Activated CD4-positive, alpha-beta T cell treated with anti-CD3 and anti-CD28 coated beads, Interleukin-2, amount 10 ng/mL, durations not matched to agents 24 days and 14 days (primary cell): ENCODE measurements at regions not wholly inside any gene's neighbourhood (a gene's known extent, or its start where the extent isn't known, plus 50 kb on each side); places are given as distances from the start of the nearest gene placed in this dataset.
A peak's percentile ranks its signal among the peaks of the same experiment; 100 is the strongest.

Experiments
- DNase-seq: peaks from one replicate; pipeline ENCODE4 v3.0.0; 2022
- H3K27ac Mint-ChIP-seq: one replicate; pipeline ENCODE4 v1.8.0; 2022; ENCODE audit warnings: mild to moderate bottlenecking, mixed read lengths
- H3K27me3 Mint-ChIP-seq: one replicate; pipeline ENCODE4 v1.8.0; 2022; ENCODE audit warnings: mixed read lengths
- H3K36me3 Mint-ChIP-seq: one replicate; pipeline ENCODE4 v1.8.0; 2022; ENCODE audit warnings: low read depth, mild to moderate bottlenecking, mixed read lengths
- H3K4me1 Mint-ChIP-seq: one replicate; pipeline ENCODE4 v1.8.0; 2021; ENCODE audit warnings: mixed read lengths
- H3K4me3 Mint-ChIP-seq: one replicate; pipeline ENCODE4 v1.8.0; 2022; ENCODE audit warnings: mild to moderate bottlenecking, moderate library complexity, mixed read lengths
- H3K9me3 Mint-ChIP-seq: one replicate; pipeline ENCODE4 v1.8.0; 2021; ENCODE audit warnings: mixed read lengths
- intact Hi-C: fragments of 100-400 bp; cut with micrococcal nuclease; formaldehyde crosslinking; loops from one replicate; pipeline ENCODE4 v1.15.1; 2023

DNA sequence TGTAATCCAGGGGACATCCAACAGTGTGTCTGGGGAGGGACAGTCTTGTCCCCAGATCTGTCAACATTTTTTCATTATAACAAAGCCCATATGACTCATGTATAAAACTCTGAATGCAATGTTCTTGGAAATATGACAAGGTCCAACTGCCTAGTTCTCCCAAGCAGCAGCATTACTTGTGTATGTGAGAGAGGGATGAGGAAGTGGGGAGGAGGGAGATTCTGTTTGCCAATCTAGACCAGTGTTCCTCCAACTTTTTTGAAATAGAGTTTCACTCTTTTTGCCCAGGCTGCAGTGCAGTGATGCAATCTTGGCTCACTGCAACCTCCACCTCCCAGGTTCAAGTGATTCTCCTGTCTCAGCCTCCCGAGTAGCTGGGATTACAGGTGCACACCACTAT is 394.8 kb downstream of the DHX35 start:
- H3K27me3 Mint-ChIP-seq, result no peaks in the 10 kb centered on the region
- no peaks in the 10 kb centered on the region for H3K9me3 Mint-ChIP-seq
- intact Hi-C loops, result no loop called here
- no peaks in the 10 kb centered on the region for H3K36me3 Mint-ChIP-seq
- H3K4me3 Mint-ChIP-seq, result no peak overlapping the region
- H3K27ac Mint-ChIP-seq, result no peak overlapping the region
- DNase-seq, result peak; percentile 23
- H3K4me1 Mint-ChIP-seq, result no peaks in the 10 kb centered on the region

DNA sequence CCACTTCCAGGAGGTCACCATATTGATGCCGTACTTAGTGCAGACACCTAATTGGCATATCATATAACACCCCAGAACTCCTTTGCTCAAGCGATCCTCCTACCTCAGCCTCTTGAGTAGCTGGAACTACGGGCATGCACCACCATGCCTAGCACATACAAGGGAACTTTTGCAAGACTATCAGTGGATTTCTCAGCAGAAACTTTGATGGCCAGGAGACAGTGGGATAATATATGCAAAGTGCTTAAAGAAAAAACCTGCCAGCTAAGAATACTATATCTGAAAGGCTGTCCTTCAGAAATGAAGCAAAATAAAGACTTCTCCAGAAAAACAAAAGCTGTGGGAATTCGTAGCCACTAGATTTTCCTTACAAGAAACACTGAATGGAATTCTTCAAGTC is 387.1 kb downstream of the DHX35 start:
- no peaks in the 10 kb centered on the region for H3K4me1 Mint-ChIP-seq
- no peaks in the 10 kb centered on the region for H3K9me3 Mint-ChIP-seq
- no peak overlapping the region for H3K4me3 Mint-ChIP-seq
- DNase-seq, result peak; percentile 7
- no peaks in the 10 kb centered on the region for H3K27me3 Mint-ChIP-seq
- H3K27ac Mint-ChIP-seq, result no peak overlapping the region
- no peaks in the 10 kb centered on the region for H3K36me3 Mint-ChIP-seq
- intact Hi-C loops, result no loop called here

DNA sequence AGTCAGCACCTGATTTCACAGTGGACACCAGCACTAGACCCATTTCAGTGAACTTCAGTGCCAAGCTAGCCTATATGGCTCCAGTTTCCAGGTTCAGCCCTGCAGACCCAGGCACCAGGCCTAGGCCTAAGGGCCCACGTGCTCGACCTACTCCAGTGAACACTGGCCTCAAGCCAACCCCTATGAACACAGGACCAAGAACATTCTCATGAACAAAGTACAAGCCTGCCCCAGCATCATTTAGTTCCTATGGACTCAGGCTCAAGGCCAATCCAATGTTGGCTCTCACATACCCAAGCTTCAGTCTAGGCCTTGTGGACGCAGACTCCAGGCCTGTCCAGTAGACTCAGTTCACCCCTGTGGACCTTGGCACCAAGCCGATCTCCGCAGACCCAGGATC is 385.5 kb downstream of the DHX35 start:
- Mint-ChIP-seq H3K27me3 (no peaks in the 10 kb centered on the region), H3K9me3 (no peaks in the 10 kb centered on the region), H3K27ac (no peak overlapping the region), H3K4me3 (no peak overlapping the region), H3K36me3 (no peaks in the 10 kb centered on the region), H3K4me1 (no peaks in the 10 kb centered on the region)
- DNase-seq, result peak; percentile 27
- intact Hi-C loops, result no loop called here

DNA sequence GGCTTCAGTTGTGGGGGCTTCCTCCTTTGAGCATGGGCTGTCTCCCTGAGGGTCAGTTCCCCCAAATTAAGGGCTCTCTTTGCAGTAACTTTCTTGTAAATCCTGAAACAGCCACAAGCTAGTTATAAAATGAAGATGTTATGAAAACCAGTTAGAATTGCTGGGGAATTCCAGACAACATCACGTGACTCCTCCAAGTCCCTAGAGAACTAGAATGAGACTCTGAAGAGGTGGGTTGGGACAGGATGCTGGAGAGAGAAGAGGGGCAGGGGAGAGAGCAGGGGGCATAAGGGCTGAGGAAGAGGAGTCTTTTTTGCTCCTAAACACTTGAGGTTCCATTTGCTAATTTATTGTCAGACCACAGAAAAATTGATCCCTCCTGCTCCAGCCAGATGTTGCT is 380.3 kb downstream of the DHX35 start:
- Mint-ChIP-seq H3K27me3 (no peaks in the 10 kb centered on the region), H3K27ac (no peak overlapping the region), H3K4me3 (no peak overlapping the region), H3K36me3 (no peaks in the 10 kb centered on the region), H3K4me1 (no peaks in the 10 kb centered on the region), H3K9me3 (no peaks in the 10 kb centered on the region)
- DNase-seq, result peak; percentile 33
- intact Hi-C loops, result no loop called here

DNA sequence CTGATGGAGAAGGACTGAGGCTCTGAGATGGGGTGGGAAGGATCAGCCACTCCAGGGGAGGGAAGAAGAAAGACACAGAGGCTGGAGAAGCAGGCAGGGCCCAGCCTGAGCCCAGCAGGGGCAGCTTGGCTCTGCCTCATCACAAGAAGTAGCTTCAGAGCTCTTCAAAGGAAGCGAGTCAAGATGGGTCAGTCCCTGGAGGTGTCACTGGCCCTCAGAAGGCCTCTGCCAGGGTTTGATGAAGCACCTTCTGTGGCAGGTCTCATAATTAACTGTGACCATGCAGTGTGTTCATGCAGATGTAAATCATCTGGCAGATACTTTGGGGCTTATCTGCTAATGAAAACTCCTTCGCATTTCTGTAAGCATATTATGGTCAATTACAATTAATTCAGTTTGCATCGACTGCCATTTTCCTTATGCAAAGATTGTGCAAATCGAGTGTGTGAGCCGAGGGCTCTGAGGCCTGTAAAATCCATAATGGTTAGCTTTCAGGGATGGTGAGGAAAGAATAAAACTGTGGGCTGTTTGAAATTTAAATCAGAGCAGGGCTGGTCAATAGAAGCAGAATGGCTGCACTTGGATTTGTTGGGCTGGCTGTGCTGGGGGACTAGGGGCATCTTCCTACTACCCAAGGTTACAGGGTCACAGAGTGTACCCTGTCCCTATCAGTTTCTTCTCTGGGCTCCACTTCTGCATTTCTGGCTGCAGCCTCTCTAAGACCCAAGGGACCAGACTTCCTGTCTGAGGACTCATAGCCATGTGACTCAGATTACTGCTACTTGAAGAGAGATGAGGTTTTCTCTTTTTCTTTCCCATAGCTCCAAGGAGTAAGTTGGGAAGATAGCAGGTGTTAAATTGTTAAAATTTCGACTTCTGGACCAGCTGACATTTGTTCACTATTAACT is 376.6 kb downstream of the DHX35 start:
- no peaks in the 10 kb centered on the region for H3K4me1 Mint-ChIP-seq
- intact Hi-C loops, result no loop called here
- no peaks in the 10 kb centered on the region for H3K27me3 Mint-ChIP-seq
- DNase-seq, result peak; percentile 33
- H3K36me3 Mint-ChIP-seq, result no peaks in the 10 kb centered on the region
- no peak overlapping the region for H3K4me3 Mint-ChIP-seq
- no peaks in the 10 kb centered on the region for H3K9me3 Mint-ChIP-seq
- no peak overlapping the region for H3K27ac Mint-ChIP-seq

DNA sequence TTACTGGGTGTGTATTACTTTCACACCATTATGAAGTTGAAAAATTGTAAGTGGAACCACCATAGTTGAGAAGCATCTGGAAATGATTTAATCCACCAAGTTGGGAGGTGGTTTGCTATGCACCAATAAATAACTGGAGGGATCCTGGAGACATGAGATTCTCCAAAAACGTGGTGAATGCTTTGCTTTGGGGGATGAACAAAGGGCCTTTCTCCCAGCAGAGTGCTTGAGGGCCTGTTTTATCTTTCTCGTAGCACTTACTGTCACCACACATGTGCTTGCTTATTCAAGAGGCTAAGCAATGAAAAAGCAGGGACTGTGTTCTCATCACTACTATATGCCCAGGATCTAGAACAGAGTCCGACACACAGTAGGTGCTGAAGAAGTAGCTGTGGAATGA is 371.1 kb downstream of the DHX35 start:
- H3K27ac Mint-ChIP-seq, result no peak overlapping the region
- no peaks in the 10 kb centered on the region for H3K4me1 Mint-ChIP-seq
- no peak for DNase-seq
- H3K27me3 Mint-ChIP-seq, result no peaks in the 10 kb centered on the region
- H3K36me3 Mint-ChIP-seq, result no peaks in the 10 kb centered on the region
- H3K4me3 Mint-ChIP-seq, result no peak overlapping the region
- intact Hi-C loops, result no loop called here
- H3K9me3 Mint-ChIP-seq, result no peaks in the 10 kb centered on the region

DNA sequence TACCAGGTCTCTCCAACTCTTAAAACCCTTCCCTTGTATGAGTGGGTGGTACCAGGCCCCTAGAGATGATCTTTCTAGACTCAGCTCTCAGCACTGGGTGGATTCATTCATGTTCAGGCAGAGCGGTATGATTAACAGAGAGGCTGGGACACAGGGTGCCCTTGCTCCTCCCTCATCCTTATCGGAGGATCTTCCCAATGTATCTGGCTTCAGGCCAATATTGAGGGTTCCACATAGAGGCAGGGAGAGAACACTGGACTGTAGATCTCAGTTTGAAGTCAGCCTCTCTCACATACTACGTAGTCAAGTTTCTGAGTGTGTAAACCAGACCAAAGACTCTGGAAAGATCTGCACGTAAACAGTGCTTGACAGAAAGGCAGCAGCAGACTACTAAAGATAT is 366.2 kb downstream of the DHX35 start:
- Mint-ChIP-seq H3K36me3 (no peaks in the 10 kb centered on the region), H3K27ac (no peak overlapping the region), H3K4me1 (no peaks in the 10 kb centered on the region), H3K9me3 (no peaks in the 10 kb centered on the region), H3K4me3 (no peak overlapping the region), H3K27me3 (peaks cover under 1% of the 10 kb centered on the region)
- no peak for DNase-seq
- intact Hi-C loops, result no loop called here

DNA sequence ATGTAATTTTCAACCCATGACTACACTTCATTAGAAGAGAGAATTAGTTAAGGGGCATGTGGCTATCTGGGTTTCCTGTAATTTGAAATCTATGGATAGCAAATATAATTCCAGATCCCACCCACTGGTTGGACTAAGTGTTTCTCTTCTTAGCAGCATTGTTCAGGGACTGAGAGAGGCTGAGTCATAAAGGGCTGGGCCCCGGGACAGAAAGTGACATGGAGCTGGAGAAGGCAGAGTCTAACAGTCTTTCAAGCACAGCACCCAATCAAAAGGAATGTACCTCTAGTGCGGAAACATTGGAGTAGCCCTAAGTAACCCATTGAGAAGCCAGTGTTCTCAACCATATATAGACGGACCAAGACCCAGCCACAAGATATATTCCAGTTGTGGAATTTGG is 363.9 kb downstream of the DHX35 start:
- no peaks in the 10 kb centered on the region for H3K9me3 Mint-ChIP-seq

DNA sequence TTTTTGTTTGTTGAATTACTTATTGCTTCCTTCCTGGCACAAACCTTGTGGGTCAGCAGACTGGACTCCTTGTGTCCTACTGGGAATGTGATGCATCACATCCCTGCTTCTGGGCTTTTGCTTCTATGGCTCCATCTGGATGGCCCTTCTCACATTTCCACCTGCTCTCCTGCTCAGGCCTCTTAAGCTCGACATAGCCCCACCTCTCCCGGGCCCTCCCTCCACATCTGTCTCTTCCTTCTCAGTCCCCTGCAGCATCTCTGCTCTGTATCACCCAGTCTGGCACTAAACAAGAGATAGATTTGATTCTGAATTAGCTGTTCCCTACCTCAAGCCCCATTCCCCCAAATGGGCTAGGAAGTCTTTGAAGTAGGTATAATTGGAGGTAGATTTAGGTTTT is 356.8 kb downstream of the DHX35 start:
- Mint-ChIP-seq H3K27me3 (peaks cover 5% of the 10 kb centered on the region), H3K9me3 (no peaks in the 10 kb centered on the region), H3K4me3 (no peak overlapping the region), H3K36me3 (no peaks in the 10 kb centered on the region), H3K4me1 (no peaks in the 10 kb centered on the region), H3K27ac (no peak overlapping the region)
- no peak for DNase-seq
- intact Hi-C loops, result no loop called here

More for the DNA sequence above, 363.9 kb downstream of the DHX35 start:
- no peak for DNase-seq
- intact Hi-C loops, result no loop called here
- H3K4me1 Mint-ChIP-seq, result no peaks in the 10 kb centered on the region
- no peak overlapping the region for H3K4me3 Mint-ChIP-seq
- H3K27ac Mint-ChIP-seq, result no peak overlapping the region
- H3K27me3 Mint-ChIP-seq, result peaks cover 2% of the 10 kb centered on the region
- no peaks in the 10 kb centered on the region for H3K36me3 Mint-ChIP-seq

DNA sequence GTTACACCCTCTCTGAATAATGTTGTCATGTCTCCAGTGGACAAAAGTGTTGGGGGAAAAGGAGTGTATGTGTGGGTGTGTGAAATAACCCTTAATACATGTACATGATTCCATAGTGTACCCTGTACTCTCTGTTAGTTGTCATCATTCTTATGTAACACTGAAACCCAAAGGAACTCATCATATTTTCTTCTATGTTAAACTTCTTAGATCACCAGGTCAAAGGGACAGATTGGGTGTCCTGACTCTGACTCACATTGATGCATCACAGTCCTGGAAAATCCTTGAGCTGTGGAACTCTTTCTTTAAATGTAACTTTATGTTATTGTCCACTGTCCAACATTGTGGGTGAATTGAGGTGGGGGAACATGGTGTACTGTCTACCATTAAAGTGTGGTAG is 350.5 kb downstream of the DHX35 start:
- intact Hi-C loops, result no loop called here
- Mint-ChIP-seq H3K9me3 (no peaks in the 10 kb centered on the region), H3K27me3 (peaks cover 7% of the 10 kb centered on the region), H3K27ac (no peak overlapping the region), H3K4me3 (no peak overlapping the region), H3K4me1 (no peaks in the 10 kb centered on the region), H3K36me3 (no peaks in the 10 kb centered on the region)
- no peak for DNase-seq

DNA sequence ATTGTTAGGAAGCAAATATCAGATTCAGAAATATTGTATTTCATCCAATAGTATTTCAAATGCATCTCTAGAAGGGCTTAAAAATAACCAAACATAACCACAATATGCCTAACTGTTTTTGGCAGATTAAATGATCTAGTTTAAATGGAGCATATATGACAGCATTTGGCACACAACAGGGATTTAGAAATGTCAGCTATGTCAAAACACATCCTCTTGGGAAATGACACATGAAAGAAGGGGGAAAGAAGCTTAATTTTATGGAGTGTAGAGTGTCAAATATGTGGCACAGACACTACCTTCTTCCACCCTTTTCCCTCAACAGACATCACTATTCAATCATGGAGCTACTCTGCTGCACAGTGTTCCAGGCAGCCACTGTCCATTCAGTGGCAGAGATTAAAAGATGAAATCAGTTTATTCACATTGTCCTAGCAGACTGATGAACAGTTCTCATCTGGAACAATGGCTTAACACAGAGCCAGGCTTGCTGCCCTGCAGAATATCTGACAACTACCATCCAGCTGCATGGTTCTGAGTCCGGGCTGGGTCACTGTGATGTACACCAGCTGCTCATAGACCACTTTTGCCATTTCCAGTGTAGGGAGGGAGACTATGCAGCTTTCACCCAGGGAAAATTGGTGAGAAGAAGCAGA is 349.8 kb downstream of the DHX35 start:
- DNase-seq, result no peak
- no peaks in the 10 kb centered on the region for H3K36me3 Mint-ChIP-seq
- H3K9me3 Mint-ChIP-seq, result no peaks in the 10 kb centered on the region
- H3K27me3 Mint-ChIP-seq, result peaks cover 6% of the 10 kb centered on the region
- H3K27ac Mint-ChIP-seq, result no peak overlapping the region
- H3K4me3 Mint-ChIP-seq, result no peak overlapping the region
- no peaks in the 10 kb centered on the region for H3K4me1 Mint-ChIP-seq
- intact Hi-C loops, result no loop called here

DNA sequence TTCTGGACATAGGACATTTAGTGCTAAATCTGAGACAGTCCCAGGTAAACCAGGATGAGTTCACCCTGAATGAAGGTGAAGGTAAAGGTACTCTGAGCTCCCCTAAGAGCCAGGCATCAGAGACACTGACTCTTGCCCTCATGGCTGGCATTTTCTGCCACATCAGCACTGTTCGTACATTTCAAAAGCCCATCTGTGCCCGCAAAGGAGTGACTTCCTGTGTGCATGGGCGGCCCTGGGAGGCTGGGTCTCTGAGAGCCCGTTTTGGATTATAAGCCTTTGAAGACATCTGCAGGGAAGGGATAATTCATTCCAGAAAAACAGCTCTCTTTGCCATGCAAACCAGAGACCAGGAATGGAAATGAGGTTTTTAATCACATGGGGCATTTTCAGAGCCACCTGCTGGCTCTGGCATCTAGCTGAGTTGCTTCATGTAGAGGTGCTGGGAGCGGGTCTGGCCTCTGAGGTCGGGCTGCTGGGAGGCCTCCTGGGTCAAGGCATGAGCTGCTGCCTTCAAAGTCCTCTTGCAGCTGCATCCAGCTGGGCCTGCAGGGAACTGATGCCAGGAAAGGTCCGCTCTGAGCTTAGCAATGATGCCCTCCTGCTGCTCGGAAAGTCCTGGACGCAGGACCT is 348.3 kb downstream of the DHX35 start:
- H3K9me3 Mint-ChIP-seq, result no peaks in the 10 kb centered on the region
- no peak overlapping the region for H3K27ac Mint-ChIP-seq
- intact Hi-C loops, result no loop called here
- H3K4me1 Mint-ChIP-seq, result no peaks in the 10 kb centered on the region
- no peak overlapping the region for H3K4me3 Mint-ChIP-seq
- peak; percentile 55 for DNase-seq
- H3K27me3 Mint-ChIP-seq, result peaks cover 4% of the 10 kb centered on the region
- H3K36me3 Mint-ChIP-seq, result no peaks in the 10 kb centered on the region

DNA sequence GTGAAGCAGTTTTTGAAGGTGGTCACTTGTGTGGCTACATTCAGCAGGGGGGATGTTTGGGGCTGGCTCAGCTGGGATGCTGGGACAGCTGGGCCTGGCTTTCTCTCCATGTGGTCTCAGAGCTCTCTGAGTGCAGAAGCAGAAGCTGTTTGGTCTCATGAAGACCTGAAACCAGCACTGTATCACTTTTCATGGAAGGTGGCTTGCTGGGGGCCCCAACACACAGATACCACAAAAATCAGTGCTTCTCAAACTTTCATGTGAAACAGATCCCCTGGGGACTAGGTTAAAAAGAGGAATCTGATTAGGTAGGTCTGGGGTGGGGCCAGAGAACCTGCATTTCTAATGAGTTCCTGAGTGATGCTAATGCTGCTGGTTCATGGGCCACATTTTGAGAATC is 347.3 kb downstream of the DHX35 start:
- no peak for DNase-seq
- Mint-ChIP-seq H3K27me3 (peaks cover 4% of the 10 kb centered on the region), H3K27ac (no peak overlapping the region), H3K36me3 (no peaks in the 10 kb centered on the region), H3K4me1 (no peaks in the 10 kb centered on the region), H3K9me3 (no peaks in the 10 kb centered on the region), H3K4me3 (no peak overlapping the region)
- intact Hi-C loops, result no loop called here

DNA sequence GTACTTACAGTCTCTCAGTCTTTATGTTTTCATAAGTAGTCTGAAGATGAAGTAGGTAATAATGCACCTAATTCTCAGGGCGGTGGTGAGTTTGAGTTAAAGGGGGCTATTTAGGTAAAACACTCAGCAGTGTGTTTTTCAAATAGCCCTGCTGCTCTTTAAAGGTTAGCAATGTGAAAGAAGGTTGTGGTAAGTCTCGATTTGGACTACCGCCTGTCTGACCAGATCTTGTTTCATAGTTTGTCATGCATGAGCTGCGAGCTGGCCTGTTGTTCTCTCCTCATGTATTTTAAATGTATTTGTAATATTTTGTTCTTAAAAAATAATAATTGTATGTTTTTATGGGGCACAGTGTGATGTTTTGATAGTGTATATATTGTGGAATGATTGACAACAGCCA is 340.2 kb downstream of the DHX35 start:
- H3K9me3 Mint-ChIP-seq, result no peaks in the 10 kb centered on the region
- no peaks in the 10 kb centered on the region for H3K27me3 Mint-ChIP-seq
- H3K4me3 Mint-ChIP-seq, result no peak overlapping the region
- H3K4me1 Mint-ChIP-seq, result no peaks in the 10 kb centered on the region
- no peaks in the 10 kb centered on the region for H3K36me3 Mint-ChIP-seq
- DNase-seq, result no peak
- intact Hi-C loops, result no loop called here
- H3K27ac Mint-ChIP-seq, result no peak overlapping the region
